Tibial nerve (tissue), 4 donors: ENCODE measurements at regions not wholly inside any gene's neighbourhood (a gene's known extent, or its start where the extent isn't known, plus 50 kb on each side); places are given as distances from the start of the nearest gene placed in this dataset.

Source experiments
- DNase-seq, 2 donors: peaks; one replicate each; pipeline ENCODE4 v3.0.0-alpha.2; 2019; ENCODE audit warnings: low spot score in 2 of 2
- H3K27ac ChIP-seq, 4 donors: fragments of 200-600 bp; sonication (generic) in 3 of 4; one replicate each; pipeline ENCODE4 v1.5.1; 2017 to 2019; ENCODE audit warnings: mild to moderate bottlenecking in 1 of 4
- H3K27me3 ChIP-seq, 2 donors: fragments of 200-600 bp; sonication (generic) in 1 of 2; one replicate each; pipeline versions ENCODE4 v1.5.1 to v1.6.0; 2017 to 2019
- H3K36me3 ChIP-seq, 3 donors: fragments of 200-600 bp; sonication (generic); one replicate each; pipeline ENCODE4 v1.5.1; 2018 to 2019
- H3K4me1 ChIP-seq, 4 donors: fragments of 200-600 bp; sonication (generic) in 3 of 4; one replicate each; pipeline ENCODE4 v1.5.1; 2017 to 2019
- H3K4me3 ChIP-seq, 4 donors: fragments of 200-600 bp; sonication (generic) in 3 of 4; one replicate each; pipeline ENCODE4 v1.5.1; 2017 to 2019; ENCODE audit warnings: mild to moderate bottlenecking in 1 of 4, moderate library complexity in 1 of 4
- H3K9me3 ChIP-seq, 4 donors: fragments of 200-600 bp; sonication (generic) in 3 of 4; one replicate each; pipeline ENCODE4 v1.5.1; 2017 to 2019
- EP300 ChIP-seq, 2 donors: sonication (generic); formaldehyde crosslinking; IDR thresholded peaks; one replicate each; pipeline ENCODE4 v1.6.1; 2017; ENCODE audit warnings: antibody characterized with exemption in 2 of 2, mild to moderate bottlenecking in 1 of 2
- POLR2A ChIP-seq, 2 donors: fragments of 450-650 bp; IDR thresholded peaks; one replicate each; pipeline ENCODE4 v1.6.1; 2017; ENCODE audit warnings: antibody characterized with exemption in 2 of 2, mild to moderate bottlenecking in 2 of 2, moderate library complexity in 2 of 2
- WGBS, 2 donors: methylation state at CpG; one replicate each; pipeline ENCODE4 v1.1.5; 2018; 5-methylcytosine and 5-hydroxymethylcytosine counted together
- TF ChIP-seq, protein P1 (sequence below), 5 experiments: fragments of 200-600 bp in 3 of 5; fragments of 450-650 bp in 2 of 5; sonication (generic) in 3 of 5; IDR thresholded peaks; one replicate each; pipeline ENCODE4 v1.5.1; 2016 to 2019; ENCODE audit warnings: antibody characterized with exemption in 5 of 5, mild to moderate bottlenecking in 3 of 5, moderate library complexity in 2 of 5

DNA sequence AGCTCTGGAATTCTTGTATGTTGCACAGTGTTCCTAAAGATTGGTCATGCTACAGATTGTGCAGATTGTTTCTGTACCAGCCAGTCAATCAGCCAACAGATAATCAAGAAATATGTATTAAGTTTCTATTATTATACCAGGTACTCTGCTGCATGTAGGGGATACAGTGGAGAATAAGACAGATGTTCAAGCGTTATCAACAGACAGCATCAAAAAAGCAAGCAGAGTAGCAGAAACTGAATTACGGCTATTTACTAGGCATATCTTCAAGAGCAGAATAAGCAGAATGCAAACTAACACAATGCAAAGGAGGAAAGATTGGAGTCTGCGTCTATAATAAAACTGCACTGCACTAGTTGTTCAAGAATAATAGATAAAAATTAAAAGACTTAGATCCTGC, 278.6 kb downstream of the ETS1 start:
- H3K27me3 ChIP-seq = no peaks in the 10 kb centered on the region
- H3K4me3 ChIP-seq = no peak overlapping the region
- H3K9me3 ChIP-seq = no peaks in the 10 kb centered on the region
- no peaks in the 10 kb centered on the region for H3K36me3 ChIP-seq
- TF ChIP-seq, protein P1, sequence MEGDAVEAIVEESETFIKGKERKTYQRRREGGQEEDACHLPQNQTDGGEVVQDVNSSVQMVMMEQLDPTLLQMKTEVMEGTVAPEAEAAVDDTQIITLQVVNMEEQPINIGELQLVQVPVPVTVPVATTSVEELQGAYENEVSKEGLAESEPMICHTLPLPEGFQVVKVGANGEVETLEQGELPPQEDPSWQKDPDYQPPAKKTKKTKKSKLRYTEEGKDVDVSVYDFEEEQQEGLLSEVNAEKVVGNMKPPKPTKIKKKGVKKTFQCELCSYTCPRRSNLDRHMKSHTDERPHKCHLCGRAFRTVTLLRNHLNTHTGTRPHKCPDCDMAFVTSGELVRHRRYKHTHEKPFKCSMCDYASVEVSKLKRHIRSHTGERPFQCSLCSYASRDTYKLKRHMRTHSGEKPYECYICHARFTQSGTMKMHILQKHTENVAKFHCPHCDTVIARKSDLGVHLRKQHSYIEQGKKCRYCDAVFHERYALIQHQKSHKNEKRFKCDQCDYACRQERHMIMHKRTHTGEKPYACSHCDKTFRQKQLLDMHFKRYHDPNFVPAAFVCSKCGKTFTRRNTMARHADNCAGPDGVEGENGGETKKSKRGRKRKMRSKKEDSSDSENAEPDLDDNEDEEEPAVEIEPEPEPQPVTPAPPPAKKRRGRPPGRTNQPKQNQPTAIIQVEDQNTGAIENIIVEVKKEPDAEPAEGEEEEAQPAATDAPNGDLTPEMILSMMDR (IDR thresholded peaks at IDR 0.05) = no peak
- TF ChIP-seq POLR2A (IDR thresholded peaks at IDR 0.05) (no peak), EP300 (IDR thresholded peaks at IDR 0.05) (no peak)
- no peak overlapping the region for H3K27ac ChIP-seq
- 95 to 96% methylated on average over 3 of the region's 3 CpGs for WGBS, 2 donors
- no peaks in the 10 kb centered on the region for H3K4me1 ChIP-seq
- no peak for DNase-seq

DNA sequence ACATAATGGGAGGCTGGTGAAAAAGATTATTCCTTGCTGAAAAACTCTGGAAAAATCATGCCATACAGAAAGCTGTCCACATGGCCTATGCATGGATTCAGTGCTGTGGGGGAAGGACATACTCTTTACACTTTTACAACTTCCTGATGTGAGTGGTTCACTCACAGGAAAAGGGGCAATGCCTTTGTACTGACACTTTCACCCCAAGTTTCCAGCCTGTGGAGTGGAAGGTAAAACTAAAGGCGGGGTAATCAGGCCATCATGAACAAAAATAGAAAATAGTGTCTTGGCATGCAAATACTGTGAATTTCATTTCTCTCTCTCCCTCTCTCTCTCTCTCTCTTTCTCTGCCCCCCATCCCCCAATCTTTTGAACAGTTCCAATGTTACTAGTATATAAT, 281.8 kb downstream of the ETS1 start:
- H3K9me3 ChIP-seq = no peaks in the 10 kb centered on the region
- H3K4me3 ChIP-seq = no peak overlapping the region
- H3K4me1 ChIP-seq = no peaks in the 10 kb centered on the region
- H3K27me3 ChIP-seq = no peaks in the 10 kb centered on the region
- no peak for TF ChIP-seq POLR2A (IDR thresholded peaks at IDR 0.05)
- no peak for TF ChIP-seq EP300 (IDR thresholded peaks at IDR 0.05)
- TF ChIP-seq, protein P1 (IDR thresholded peaks at IDR 0.05) = no peak
- no peaks in the 10 kb centered on the region for H3K36me3 ChIP-seq
- no peak for DNase-seq
- 96 to 97% methylated on average over 1 of the region's 1 CpG for WGBS, 2 donors
- H3K27ac ChIP-seq = no peak overlapping the region

DNA sequence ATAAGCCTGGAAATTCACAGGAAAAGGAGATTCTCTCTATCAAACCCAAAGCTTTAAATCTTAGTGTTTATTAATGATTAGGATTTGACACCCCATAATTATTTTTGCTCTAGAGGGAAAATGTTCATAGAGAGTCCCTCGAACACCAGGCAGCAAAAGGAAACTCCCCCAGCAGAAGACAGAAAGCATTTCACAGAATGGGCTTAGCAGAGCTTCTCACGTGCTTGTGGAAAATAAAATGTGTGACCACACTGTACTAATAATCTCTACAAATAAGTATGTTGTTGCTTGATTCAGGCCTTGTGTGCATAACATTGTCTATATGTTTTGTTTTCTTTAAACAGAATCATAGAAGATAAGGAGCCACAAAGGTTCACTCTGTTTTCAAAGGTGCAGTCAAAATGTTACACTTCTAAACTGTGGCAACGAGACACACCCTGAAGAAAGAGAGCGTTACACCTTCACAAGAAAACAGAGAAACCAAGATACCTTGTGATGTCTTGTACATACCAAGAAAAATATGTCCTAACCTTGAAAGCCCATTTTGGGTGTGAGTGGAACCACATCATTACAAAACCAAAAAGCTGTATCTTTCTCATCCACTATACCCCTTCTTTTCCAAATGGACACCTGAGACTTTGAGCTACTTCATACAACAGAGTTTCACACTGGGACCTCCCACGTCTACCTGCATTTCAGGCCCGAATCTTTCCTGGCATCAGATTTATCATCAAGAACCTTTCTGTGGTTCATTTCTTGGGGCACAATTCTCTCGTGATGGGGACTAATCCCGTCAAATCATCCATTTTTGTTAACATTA, 282.5 kb downstream of the ETS1 start:
- H3K27ac ChIP-seq = peak overlapping the region in 1 of 4 donors; percentile 60
- H3K4me3 ChIP-seq = no peak overlapping the region
- no peaks in the 10 kb centered on the region for H3K36me3 ChIP-seq
- no peaks in the 10 kb centered on the region for H3K9me3 ChIP-seq
- no peak for DNase-seq
- WGBS, 2 donors = 93 to 97% methylated on average over 8 of the region's 8 CpGs
- no peaks in the 10 kb centered on the region for H3K27me3 ChIP-seq
- TF ChIP-seq, protein P1 (IDR thresholded peaks at IDR 0.05) = no peak
- no peak for TF ChIP-seq POLR2A (IDR thresholded peaks at IDR 0.05)
- TF ChIP-seq EP300 (IDR thresholded peaks at IDR 0.05) = no peak
- peaks cover 0 to under 1% (median 0%) of the 10 kb centered on the region in 4 donors for H3K4me1 ChIP-seq

DNA sequence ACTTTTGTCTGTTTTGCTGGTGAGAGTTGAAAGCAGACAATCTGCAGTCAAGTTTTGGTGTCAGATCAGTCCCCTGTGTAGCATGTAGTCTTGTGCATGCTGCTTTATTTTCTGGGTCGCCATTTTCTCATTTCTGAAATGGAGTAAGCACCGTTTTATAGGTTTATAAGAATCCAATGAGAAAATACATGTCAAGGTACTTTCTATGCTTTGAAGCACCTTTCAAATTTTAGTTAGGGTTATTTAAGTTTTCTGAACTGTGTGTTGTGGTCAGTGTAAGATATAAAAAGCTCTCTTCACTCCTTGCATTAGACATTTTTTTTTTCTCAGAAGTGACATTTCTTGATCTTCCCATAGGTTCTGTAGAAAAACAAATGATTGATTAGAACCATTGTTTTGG, 283.2 kb downstream of the ETS1 start:
- Histone ChIP-seq H3K4me1 (peaks cover 0 to 7% (median 3%) of the 10 kb centered on the region in 4 donors), H3K9me3 (no peaks in the 10 kb centered on the region), H3K36me3 (no peaks in the 10 kb centered on the region), H3K27me3 (no peaks in the 10 kb centered on the region), H3K27ac (peak overlapping the region in 1 of 4 donors; percentile 60), H3K4me3 (no peak overlapping the region)
- TF ChIP-seq POLR2A (IDR thresholded peaks at IDR 0.05) (no peak), EP300 (IDR thresholded peaks at IDR 0.05) (no peak)
- TF ChIP-seq, protein P1 (IDR thresholded peaks at IDR 0.05) = no peak
- DNase-seq = no peak
- 85 to 87% methylated on average over 2 of the region's 2 CpGs for WGBS, 2 donors

DNA sequence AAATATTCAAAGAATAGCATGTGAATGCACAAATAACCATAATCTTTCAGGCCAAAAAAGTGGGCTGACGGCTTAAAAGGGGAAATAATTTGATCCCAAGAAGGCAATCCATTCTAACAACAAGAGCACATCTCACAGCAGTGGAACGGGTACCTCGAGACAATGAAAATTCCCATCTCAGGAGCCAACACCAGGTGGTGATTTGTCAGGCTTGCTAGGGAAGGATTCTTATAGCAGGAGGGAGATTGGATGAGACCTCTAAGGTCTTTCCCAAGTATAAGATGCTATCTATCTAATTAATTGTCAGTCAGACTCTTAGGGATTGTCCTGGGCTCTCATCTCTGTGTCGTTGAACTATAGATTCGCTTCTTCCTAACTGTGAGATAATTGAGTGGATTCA, 284.0 kb downstream of the ETS1 start:
- no peaks in the 10 kb centered on the region for H3K27me3 ChIP-seq
- WGBS, 2 donors = 95% methylated on average over 5 of the region's 5 CpGs
- DNase-seq = no peak
- peak overlapping the region in 1 of 4 donors; percentile 60 for H3K27ac ChIP-seq
- H3K36me3 ChIP-seq = no peaks in the 10 kb centered on the region
- H3K9me3 ChIP-seq = no peaks in the 10 kb centered on the region
- H3K4me1 ChIP-seq = peaks cover 0 to 14% (median 6%) of the 10 kb centered on the region in 4 donors
- TF ChIP-seq, protein P1 (IDR thresholded peaks at IDR 0.05) = no peak
- TF ChIP-seq POLR2A (IDR thresholded peaks at IDR 0.05) (no peak), EP300 (IDR thresholded peaks at IDR 0.05) (no peak)
- H3K4me3 ChIP-seq = no peak overlapping the region
